ENCODE measurements at regions not wholly inside any gene's neighbourhood (a gene's known extent, or its start where the extent isn't known, plus 50 kb on each side); places are given as distances from the start of the nearest gene placed in this dataset.
"Not testable (repeated sequence)": the region's sequence is repeated elsewhere in the genome, so short reads cannot be mapped to it uniquely, and the experiment has no call there.

DNA sequence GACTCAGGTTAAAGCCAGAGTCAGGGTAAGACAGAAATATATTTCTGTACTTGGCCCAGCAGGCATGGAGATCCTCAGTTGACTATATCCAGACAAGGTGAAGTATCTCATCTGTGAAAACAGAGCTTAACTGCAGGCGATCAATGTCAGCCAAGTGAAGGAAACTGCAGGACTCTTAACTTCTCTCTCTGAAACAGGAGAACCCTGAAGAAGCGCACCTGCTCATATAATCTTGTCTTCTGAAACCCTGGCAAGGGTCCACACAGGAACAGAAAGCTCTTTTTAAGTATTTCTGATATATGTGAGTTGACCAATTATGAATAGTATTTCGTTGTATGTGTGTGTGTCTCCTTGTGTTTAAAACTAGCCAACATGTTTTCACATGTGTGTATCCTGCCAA lies 504.8 kb upstream of the SLITRK5 start:
- H3K4me3 ChIP-seq (ENCODE audit: low read depth, low read length), result no peak overlapping the region
- no peak for TF ChIP-seq CTCF (IDR thresholded peaks at IDR 0.05; ENCODE audit: borderline replicate concordance, insufficient read depth, low read depth, low read length)

DNA sequence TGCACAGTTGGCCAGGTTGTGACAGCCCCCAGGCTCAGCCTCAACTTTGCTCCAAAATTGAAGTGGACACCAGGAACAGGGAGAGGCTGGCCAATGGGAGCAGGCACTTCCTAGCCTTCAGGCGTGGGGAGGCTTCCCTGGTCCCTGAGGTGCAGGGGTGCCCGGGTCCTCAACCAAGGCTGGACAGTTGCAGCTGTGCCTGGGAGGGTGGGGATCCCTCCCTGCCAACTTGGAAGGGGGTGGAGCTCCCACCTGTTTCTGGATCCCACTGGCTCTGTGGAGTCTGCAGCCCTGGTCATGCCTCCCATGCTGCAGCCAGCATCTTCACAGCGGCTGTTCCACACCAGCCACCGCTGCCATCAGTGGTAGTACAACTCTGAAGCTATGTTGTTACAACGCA lies 502.8 kb upstream of the SLITRK5 start:
- H3K4me3 ChIP-seq (ENCODE audit: low read depth, low read length), result no peak overlapping the region
- TF ChIP-seq CTCF (IDR thresholded peaks at IDR 0.05; ENCODE audit: borderline replicate concordance, insufficient read depth, low read depth, low read length), result no peak

DNA sequence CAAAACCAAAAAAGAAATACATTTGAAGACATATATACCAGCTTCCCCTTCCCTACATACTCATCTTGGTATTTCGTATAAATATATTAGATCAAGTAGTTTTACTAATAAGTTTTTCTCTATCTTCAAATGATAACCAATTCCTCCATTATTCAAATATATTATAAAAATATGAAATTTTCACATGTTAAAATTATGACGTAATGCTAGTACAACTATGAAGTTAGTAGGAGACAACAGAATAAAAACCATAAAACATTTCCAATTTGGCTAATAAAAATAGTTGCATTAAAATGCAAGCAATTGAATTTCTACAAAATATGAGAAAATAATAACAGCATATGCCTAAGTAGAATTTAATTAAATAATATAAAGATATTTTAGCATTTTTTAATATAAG lies 501.8 kb upstream of the SLITRK5 start:
- no peak for TF ChIP-seq CTCF (IDR thresholded peaks at IDR 0.05; ENCODE audit: borderline replicate concordance, insufficient read depth, low read depth, low read length)
- no peak overlapping the region for H3K4me3 ChIP-seq (ENCODE audit: low read depth, low read length)

DNA sequence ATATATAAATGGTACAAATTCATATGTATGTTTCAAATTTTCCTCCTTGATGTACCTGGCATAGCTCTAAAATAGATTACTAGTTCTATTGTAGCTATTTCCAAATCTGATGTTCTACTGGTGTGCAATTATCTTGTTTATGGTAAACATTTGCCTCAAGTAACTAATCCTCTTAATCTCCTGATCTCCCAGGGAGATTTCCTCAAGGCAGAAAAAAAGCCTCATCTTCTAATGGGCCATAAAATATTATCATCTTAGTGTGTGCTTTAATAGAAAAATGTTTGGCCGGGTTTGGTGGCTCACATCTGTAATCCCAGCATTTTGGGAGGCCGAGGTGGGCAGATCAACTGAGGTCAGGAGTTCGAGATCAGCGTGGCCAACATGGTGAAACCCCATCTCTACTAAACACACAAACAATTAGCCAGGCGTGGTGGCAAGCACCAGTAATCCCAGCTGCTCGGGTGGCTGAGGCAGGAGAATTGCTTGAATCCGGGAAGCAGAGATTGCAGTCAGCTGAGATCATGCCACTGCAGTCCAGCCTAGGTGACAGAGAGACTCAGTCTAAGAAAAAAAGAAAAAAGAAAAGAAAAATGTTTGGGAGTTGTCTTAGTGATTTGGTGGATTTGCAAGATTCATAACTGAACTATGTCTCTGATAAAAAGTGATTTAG lies 498.9 kb upstream of the SLITRK5 start:
- no peak overlapping the region for H3K4me3 ChIP-seq (ENCODE audit: low read depth, low read length)
- TF ChIP-seq CTCF (IDR thresholded peaks at IDR 0.05; ENCODE audit: borderline replicate concordance, insufficient read depth, low read depth, low read length), result no peak

DNA sequence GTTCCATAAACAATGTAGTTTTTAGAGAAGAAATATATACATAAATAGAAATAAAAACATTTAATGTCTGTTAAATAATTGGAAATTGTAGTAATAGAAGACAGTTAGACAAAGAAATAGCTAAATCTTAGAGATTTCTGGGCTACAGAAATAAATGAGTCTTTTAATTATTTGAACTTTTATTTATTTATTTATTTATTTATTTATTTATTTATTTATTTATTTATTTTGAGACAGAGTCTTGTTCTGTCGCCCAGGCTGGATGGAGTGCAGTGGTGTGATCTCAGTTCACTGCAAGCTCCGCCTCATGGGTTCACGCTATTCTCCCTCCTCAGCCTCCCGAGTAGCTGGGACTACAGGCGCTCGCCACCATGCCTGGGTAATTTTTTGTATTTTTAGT lies 486.0 kb upstream of the SLITRK5 start:
- not testable (repeated sequence) for H3K4me3 ChIP-seq (ENCODE audit: low read depth, low read length)

DNA sequence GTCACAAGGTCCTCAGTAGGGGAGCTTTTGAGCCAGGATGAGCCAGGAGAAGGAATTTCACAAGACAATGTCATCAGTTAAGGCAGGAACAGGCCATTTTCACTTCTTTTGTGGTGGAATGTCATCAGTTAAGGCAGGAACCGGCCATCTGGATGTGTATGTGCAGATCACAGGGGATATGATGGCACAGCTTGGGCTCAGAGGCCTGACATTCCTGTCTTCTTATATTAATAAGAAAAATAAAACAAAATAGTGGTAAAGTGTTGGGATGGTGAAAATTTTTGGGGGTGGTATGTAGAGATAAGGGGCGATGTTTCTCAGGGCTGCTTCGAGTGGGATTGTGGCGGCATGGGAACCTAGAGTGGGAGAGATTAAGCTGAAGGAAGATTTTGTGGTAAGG lies 484.5 kb upstream of the SLITRK5 start:
- H3K4me3 ChIP-seq (ENCODE audit: low read depth, low read length), result not testable (repeated sequence)

DNA sequence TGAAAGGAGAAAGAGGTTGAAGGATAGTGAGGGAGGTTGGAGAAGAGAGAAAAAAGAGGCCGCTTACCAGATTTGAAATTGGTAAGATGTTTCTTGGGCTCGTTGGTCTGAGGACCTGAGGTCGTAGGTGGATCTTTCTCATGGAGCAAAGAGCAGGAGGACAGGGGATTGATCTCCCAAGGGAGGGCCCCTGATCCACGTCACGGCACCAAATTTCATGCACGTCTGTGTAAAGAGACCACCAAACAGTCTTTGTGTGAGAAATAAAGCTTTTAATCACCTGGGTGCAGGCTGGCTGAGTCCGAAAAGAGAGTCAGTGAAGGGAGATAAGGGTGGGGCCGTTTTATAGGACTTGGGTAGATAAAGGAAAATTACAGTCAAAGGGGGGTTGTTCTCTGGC lies 479.7 kb upstream of the SLITRK5 start:
- not testable (repeated sequence) for H3K4me3 ChIP-seq (ENCODE audit: low read depth, low read length)

DNA sequence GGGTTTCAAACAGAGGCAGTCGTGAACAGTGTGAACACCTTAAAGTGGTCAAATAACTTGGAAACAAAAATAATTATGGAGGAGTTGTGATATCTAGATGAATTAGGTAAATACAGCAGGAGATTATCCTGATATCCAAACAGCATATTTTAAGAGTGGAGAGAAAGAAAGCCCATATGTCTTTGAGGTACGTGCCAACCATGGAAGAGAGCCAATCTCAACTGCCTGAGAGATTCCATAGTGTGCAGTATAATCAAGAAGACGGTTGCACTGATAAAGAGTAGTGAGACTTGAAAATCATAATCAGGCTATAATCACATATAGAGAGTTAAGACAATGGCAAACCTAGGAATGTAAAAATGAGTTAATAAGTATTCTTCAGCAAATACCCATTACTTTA lies 472.8 kb upstream of the SLITRK5 start:
- H3K4me3 ChIP-seq (ENCODE audit: low read depth, low read length), result no peak overlapping the region

More for the DNA sequence above, 472.8 kb upstream of the SLITRK5 start:
- no peak for TF ChIP-seq CTCF (IDR thresholded peaks at IDR 0.05; ENCODE audit: borderline replicate concordance, insufficient read depth, low read depth, low read length)
